ENCODE measurements at regions not wholly inside any gene's neighbourhood (a gene's known extent, or its start where the extent isn't known, plus 50 kb on each side); places are given as distances from the start of the nearest gene placed in this dataset.
"Not testable (repeated sequence)": the region's sequence is repeated elsewhere in the genome, so short reads cannot be mapped to it uniquely, and the experiment has no call there.

- no peak for DNase-seq
Measured at GRCh38 chr3:187473778-187474406, 105.7 kb downstream of the RTP4 start.

DNA sequence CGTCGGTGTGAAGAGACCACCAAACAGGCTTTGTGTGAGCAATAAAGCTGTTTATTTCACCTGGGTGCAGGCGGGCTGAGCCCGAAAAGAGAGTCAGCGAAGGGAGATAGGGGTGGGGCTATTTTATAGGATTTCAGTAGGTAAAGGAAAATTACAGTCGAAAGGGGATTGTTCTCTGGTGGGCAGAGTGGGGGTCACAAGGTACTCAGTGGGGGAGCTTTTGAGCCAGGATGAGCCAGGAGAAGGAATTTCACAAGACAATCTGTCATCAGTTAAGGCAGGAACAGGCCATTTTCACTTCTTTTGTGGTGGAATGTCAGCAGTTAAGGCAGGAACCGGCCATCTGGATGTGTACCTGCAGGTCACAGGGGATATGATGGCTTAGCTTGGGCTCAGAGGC, 98.1 kb downstream of the RTP4 start:
- DNase-seq: not testable (repeated sequence)

DNA sequence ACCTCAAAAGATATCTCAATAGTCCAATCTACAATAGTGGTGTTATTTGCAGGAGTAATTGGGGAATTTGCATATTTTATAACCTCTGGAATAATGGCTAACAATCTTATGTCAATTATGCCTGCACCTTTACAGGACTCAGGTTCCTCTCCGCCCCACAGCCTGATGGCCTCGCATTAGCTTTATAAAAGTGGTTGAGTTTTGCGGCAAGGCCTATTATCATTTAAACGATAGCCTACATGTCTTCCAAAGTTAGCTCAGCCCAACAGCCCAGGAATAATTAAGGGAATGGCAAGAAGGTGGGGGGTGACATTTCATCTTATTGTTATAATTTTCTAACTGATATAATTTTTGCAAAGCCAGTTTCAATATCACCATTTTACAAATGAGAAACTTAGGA, 97.3 kb downstream of the RTP4 start:
- no peak for DNase-seq

DNA sequence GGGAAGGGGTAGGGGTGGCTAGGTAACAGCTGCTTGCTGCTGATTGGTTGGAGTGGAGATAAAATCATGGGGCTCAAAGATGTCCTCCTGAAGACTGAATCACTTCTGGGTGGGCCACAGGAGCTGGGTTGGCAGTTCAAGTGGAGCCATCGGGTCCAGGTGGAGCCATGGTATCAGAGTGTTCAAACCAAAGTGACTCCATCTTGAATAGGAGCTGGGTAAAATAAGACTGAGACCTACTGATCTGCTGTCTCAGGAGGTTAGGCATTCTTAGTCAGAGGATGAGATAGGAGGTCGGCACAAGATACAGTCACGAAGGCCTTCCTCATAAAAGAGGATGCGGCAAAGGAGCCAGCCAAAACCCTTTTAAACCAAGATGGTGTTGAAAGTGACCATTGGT, 96.5 kb downstream of the RTP4 start:
- DNase-seq: no peak

DNA sequence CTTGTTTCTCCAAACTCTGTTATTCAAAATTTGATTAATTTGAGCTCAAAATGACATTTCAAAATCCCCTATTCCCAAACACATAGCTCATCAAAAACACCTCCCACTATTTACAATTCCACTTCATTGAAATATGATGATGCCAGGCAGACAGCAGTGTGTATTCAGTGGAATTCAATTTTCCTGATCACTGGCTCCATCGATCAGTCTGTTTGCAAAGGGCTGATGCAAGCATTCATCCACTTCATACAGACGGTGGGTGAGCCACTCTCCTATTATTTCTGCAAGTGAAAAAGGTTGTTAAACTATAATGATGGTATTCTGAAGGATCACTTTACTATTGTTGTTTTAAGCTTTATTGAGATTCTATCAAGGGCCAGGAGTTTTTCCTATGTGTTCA, 90.7 kb downstream of the RTP4 start:
- DNase-seq: no peak

DNA sequence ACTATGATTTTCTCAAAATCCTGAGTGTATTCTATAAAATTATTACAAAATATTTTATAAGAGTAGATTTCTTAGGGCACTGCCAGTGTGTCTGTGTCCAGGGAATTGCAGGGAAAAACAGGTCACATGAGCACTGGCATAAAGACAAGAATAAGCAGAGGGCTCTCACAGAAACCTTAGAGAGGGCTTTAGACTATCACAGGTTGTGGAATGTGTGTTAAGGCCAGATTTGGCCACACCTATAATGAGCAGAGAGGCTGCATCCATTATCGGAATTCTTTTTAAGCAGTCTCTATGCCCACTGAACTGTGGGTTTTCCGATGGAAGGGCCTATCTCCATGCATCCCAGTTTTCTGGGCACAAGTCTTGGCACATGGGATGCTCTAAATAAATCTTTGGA, 90.2 kb downstream of the RTP4 start:
- no peak for DNase-seq

- DNase-seq: no peak
Measured at GRCh38 chr3:187456250-187456649, 88.1 kb downstream of the RTP4 start.

DNA sequence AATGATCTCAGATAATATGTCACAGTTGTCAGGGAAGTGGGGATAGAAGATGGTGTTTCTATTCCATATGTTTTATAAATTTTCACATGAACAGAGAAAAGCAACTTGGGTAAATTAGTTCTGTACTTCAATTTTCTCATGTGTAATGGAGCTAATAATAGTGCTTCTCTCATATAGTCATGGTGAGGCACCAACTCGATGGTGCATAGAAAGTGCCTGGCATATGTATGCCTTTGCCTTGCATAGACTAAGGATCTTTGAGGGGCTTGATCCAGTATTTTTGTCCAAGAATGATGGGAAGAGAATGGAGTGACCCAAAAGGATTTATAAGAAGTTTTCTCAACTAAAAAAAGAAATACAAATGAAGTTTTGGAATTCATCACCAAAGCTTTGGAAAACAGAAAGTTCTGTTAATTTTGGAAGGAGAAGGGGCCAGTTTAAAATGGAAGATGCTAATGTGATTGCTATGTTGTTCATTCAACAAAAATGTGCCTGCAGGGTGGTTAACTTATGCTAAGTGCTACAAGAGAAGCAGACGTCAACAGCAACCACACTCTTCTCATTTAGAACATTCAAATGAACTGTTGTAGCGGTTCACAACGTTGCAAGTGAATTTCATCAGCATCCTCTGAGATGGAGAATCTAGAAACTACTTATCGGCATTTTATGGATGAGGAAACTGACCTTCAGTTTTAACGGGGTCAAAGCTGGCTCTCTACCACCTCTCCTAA, 86.1 kb downstream of the RTP4 start:
- DNase-seq: no peak

DNA sequence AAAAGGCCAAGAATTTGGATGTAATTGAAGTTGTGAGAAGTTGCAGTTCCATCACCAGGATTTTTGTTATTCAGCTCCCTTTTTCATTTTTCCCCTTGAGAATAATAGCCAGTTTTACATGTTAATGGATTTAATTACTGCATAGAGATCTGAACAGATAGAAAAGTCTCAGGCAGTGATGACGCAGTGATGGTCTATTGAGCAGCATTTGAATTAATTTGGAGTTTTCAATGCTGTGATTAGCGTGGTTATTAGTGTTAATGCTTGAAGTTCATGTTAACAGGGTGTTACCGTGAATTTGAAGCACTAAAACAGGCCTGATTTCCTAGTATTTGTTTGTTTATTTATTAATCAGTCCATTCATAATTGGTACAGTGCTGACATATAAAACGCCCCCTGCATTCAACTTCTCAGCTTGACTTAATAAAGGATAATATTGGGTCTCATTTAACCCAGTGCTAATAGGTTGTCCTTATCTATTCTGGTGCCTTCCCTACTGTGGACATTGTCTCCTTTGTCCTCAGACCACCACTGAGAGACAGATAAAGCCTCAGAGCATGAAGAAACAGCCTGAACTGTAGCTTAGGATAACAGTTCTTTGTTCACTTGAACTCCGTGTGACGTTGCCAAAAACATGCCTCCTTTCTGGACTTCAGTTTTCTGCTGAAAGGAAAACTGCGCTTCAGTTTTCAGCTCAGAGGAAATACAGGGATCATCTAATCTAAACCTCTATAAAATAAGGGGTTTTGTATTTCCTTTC, 82.4 kb downstream of the RTP4 start:
- no peak for DNase-seq

GRCh38 chr3:187448674-187449073, 80.5 kb downstream of the RTP4 start:
- DNase-seq: no peak

GRCh38 chr3:187447737-187448136, 79.6 kb downstream of the RTP4 start:
- no peak for DNase-seq

DNA sequence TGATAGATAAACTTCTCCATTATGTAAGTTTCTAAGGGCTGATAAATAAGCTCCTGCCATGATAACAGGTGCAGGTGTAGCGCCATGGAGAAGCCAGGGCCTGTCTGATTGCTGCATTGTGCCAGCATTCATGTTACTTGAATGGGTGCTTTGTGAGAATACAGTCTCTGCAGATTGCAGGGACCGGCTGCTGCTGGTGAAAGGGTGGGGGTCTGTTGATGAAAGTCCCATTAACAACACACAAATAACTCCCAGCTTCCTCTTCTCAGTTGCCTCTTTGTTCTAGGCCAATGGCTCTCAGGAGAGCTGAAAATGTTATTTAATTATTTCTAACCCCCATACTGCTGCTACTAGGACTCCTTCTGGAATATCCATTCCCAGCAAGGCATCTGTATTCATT, 77.2 kb downstream of the RTP4 start:
- DNase-seq: no peak

DNA sequence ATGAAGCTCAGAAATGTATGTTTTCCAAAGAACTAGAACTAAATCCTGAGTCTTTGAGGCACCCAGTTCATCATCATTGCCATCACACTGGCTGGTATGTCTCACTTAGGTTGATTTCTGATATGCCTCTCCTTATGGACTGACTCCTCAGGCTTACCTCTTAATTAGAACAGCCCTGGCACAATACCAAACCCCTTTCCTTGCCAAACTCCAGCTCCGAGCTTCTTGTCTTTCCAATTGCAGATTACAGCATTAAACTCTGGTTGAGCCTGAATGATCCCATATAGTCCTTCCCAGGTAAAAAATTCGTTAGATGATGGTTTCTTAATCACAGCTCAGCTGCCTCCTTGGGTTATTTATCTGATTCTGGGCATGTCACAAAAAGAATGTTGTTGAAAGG, 66.3 kb downstream of the RTP4 start:
- no peak for DNase-seq

DNA sequence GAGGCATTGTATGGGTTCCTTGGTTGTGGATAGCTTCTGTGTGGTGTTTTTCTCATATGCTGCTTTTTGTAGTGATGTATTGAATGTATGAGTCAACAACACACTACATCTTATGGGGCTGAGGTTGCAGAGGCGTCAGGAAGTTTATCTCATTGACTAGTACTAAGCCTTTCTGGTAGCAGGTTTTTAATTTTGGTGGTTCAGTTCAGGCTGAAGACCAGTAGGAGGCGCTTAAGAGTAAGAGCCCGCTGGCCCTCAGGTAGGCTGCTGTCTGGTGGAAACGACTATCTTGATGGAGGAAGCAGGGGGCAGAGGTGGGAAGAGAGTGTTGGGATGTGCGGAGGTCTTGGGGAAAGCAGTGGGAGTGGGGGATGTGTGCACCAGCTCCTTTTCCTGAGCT, 62.4 kb downstream of the RTP4 start:
- no peak for DNase-seq
